Activated CD8-positive, alpha-beta memory T cell treated with anti-CD3 and anti-CD28 coated beads, Interleukin-2, amount 50 U/mL, for 4 hours (primary cell): ENCODE measurements at regions not wholly inside any gene's neighbourhood (a gene's known extent, or its start where the extent isn't known, plus 50 kb on each side); places are given as distances from the start of the nearest gene placed in this dataset.

Source experiments
- DNase-seq: peaks from one replicate; pipeline ENCODE4 v3.0.0-alpha.2; 2020

DNA sequence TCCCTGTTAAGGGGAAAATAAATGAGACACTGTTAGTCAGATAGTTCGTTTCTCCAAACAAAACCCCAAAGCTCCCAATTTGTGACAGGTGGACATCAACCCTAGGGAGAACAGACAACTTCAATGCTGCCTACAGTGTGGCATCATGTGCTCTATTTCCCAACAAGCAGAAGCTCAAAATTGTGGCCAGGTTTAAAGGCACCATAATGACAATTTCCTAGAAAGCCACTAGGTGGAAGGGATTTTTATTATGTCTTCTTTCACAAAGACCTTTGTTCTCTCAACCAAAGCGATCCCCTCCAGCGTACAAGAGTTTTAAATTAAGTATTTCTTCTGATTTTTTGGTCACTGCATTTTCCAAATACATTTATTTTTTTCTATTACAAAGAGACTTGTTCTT is 88.0 kb upstream of the MBIP start:
- DNase-seq = no peak

DNA sequence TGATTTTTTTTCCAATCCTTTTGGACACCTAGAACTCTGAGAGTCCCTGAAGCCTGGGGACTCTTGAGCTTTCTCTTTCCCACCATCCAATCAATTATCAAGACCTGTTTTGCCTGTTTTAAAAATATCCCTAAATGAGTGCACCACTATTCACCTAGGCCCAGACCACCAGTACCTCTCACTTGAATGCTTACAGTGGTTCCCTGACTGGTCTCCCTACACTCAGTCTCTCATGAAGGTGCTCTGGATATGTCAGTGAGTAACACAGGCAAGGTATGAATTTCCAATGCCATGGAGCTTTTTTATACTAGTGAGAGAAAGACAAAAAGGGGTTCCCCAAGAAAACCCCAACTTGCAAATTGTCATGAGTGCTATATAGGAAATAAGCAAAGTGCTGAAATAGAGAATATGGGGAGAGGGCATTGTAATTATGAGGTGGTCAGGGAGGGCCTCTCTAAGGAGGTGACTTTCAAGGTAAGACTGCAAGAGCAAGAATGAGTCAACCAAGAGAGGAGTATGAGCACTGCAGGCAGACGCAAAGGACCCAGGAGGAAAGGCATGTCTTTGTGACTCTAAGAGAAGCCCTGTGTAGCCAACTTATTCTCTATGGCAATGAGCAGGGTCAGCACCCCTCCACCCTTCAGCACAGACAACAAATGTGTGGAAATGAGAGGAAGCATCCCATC is 85.3 kb upstream of the MBIP start:
- DNase-seq = no peak

DNA sequence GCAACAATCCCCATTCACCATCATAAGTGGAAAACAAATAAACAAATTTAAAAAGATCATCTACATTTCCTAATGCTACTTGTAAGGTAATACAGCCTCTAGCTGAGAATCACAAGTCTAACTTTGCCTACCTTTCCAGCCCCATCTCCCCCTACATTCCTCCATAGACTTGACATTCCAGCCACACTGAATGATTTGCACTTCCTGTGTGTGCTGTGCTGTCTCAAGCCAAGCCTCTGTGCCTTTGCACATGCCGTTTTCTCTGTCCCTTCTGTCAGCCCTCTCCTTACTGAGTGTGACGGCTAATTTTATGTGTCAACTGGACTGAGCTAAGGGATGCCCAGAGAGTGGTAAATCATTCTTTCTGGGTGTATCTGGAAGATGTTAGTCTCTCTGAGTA is 82.4 kb upstream of the MBIP start:
- no peak for DNase-seq

DNA sequence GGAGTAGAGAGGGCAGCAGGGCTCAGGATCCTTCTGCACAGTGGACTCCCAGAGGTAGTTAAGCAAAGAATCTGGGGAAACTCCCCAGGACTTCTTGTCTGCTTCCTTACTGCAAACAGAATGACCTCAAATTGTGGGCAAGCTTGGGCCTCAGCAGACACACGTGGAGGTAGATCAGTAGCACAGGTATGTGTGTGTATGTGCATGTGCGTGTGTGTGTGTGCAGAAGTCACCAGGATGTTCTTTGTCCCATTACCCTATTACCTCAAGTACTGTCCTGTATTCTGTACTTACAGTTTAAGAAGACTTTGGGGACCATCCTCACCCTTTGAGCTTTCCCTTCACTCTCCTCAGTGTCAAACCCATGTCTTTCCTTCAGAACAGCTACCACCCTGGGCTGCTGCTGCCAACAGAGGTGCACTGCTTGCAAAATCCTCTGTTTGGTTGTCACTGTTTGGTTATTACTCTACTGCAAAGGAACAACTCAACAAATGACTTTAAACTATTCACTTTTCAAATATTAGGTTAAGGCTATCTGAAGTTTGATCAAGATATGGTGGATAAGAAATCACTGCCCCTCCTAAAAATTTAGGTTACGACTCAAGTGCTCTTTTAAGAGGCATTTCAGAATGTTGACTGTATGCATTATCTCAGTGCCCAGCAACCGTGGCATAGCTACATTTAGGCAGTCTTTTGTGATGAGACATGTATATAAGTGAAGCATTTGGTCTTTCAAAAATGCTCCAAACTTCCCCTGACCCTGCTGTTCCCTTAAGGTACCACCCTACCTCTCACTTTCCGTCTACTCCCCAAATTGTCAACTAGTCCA is 78.2 kb upstream of the MBIP start:
- DNase-seq = no peak

DNA sequence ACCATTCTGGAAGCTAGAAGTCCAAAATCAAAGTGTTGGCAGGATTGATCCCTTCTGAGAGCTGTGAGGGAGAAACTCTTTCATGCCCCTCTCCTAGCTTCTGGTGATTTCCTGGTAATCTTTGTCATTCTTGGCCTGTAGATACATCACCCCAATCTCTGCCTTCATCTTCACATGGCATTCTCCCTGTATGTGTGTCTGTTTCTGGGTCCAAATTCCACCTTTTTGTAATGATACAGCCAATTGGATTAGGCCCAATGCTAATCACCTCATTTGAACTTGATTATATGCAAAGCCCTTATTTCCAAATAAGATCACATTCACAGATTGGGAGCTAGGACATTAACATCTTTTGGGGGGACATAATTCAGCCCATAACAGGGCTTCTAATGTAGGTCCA is 76.9 kb upstream of the MBIP start:
- DNase-seq = no peak

DNA sequence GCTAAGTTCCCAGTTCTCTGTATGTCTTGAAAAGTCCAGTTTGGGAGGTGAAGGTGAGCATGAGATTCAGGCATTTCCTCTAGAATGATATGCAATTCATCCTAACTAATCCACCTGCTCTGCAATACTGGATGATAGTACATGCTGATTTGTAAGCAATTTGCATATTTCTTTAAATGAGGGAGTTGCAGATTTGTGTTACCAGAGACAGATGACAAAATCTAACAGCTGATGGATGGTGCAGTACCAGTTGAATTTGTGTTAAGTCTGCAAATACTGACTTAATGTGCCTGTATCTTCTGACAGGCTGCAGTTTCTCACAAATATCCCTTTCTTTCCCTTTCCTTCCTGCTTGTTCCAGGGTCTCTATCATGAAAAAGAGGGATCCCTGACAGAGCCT is 76.4 kb upstream of the MBIP start:
- DNase-seq = no peak

DNA sequence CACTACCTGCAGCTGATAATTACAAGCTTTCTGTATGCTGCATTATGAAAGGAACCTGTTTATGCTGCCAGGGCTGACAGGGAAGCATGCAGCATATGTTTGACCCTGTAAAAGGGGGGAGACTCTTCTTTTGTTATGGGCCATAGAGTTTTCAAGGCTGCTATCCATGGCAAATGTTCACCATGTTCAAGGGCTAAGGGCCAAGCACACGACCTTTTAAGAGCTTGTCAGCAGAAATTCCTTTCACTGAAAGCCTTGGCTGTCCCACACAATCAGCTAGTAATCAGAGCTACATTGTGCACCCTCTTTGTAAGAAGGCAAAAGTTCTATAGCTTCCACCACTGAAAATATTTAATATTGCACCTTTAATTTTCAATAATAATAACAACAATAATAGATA is 74.2 kb upstream of the MBIP start:
- DNase-seq = no peak

DNA sequence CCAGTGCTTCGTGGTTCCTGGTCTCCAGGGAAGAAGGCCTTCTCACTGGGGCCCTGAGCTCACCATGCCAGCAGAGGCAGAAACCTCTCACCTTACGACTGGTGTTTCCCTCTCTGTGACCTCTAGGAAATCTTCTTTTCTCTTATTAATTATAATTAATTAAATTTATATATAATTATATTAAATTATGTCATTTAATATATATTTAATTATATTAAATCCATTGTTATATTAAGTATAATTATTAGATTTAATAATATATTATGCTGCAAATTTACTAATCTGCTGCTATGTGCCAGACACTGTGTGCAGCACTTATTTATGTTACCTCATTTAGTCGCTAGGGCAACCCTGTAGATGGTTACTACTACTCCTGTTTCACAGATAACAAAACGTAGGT is 70.3 kb upstream of the MBIP start:
- DNase-seq = no peak

DNA sequence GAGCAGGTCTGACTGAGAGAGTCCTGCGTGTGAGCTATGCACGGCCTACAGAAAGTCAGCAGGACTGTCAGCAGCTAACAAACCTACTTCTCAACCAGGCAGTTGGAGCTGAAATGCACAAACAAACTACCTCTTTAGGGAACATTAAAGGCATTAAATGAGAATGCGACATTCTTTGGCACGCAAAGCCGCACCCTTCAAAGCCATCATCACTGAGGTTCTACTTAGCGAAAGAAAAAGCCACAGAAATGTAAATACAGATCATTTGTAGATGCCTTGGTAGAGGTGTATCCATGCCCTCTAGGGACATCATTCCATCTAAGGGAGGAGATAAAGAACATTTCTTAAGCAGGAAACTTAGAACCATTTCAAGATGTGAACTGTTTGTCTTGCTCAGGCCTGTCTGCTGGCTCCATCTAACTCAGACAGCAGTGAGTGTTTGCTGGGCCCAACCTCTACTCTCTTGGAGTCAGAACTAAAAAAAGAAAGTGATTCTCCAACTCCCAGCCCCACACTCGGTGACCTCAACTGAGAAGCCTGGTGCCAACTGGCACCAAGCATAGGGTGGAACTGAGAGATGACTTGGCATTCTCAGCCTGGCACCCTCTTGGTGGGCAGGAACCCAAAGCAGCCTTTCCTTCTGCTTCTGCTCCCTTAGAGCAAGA is 63.5 kb upstream of the MBIP start:
- DNase-seq = no peak

DNA sequence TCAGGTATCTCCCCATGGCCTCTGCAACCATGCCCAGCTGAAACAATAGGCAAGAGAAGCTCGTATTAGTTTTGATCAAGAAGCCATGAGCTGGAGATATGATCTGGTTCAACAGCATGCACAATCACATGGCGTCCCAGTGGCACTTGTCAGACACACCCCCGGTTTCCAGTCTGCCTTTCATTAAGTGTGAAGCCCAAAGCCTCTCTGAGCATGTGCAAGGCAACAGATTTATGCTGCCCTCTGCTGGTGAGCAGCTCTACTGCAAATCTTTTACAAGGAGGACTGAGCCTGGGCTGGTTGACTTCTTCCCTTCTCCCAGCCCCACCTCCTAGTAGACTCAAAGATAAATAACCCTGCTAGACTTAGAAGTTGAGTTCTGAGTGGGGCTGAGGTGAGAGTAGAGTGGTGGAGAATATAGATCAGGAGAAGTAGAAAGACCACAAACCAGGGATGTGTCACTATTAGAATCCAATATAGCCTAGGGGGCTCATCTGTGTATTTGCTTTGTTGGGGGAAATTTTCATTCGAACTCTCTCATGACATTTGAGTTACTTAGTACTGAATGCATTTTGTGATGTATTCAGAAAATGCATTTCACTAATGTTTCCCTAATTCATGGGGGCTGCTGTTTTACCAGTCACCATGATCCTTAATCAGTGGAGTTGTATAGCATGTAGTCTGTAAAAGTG is 53.7 kb upstream of the MBIP start:
- DNase-seq = peak; percentile 71
